HG03521 (cell line): ENCODE measurements at regions not wholly inside any gene's neighbourhood (a gene's known extent, or its start where the extent isn't known, plus 50 kb on each side); places are given as distances from the start of the nearest gene placed in this dataset.
"Not testable (repeated sequence)": the region's sequence is repeated elsewhere in the genome, so short reads cannot be mapped to it uniquely, and the experiment has no call there.

ENCODE experiments used
- ATAC-seq: cut with Tn5 transposase; IDR thresholded peaks from one replicate; pipeline ENCODE4 v1.9.1; 2021; ENCODE audit warnings: mild to moderate bottlenecking, moderate library complexity; ENCODE audit not compliant: unreplicated experiment

DNA sequence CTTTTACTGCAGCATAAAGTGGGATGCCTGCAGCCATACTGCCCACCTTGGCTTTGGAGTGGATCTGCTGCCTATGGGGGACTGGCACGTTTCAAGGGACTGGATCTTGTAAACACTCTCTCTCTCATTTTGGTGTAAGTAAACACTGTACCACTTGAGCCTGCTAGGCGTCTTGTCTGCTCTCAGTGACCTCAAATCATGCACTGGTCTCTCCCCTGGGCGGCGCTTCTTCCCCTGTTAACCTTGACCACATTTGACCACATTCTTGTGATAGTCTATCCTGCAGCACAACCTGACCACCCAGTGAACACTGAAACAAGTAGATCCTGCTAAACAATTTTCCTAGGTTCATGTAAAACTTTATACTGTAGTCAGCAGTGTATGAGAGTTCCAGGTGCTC is 82.6 kb upstream of the HNMT start:
- ATAC-seq: no peak

DNA sequence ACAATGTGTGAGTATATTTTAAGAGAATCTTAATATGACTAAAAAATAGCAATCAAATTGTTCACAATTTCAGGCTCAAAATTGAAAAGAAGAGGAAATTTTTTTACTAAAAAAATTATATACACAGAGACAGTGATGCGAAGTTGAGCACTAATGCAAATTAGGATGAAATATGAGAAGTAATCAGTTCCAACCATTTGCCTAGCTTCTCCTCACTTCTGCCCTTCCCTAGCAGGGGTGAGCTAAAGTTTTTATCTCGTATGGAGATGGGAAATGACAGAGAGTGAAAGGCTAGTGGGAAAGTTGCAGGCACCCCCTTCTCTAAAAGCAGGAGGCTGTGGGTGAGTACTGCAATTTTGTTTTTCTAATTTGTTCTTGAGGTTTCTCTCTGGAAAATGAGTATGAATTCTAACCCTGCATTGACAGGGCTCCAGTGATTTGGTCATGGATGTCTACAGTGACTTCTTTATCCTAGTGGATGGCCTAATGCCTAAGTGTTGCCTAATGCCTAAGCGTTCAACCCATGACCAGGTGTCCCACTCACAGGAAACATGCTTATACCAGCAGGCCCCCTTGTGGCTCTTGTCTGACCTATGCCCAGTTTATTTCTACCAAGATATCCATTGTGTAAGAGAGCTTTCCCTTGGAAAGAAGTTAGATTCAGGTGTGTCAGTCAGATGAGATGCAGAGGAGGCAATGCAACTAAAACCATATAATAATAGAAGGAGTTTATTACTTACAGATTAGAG is 78.0 kb upstream of the HNMT start:
- no peak for ATAC-seq

DNA sequence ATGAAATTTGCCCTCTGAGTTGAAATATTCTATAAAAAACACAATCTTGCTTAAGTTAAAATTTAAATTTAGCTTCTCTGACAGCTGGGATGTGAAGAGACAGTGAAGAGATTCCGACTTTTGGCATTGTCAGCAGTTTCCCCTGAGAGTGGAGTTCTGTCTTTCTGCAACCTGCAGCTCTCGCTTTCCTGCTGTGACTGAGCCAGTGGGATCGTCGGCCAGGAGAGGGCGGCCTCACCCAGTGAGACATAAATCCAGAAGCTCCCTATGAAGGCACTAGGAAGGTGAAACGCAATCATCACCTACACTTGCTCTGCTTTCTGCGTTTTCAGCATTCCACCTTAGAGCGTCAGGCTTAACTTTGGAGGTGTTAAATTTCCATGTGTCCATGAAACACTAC is 75.4 kb upstream of the HNMT start:
- ATAC-seq: no peak

DNA sequence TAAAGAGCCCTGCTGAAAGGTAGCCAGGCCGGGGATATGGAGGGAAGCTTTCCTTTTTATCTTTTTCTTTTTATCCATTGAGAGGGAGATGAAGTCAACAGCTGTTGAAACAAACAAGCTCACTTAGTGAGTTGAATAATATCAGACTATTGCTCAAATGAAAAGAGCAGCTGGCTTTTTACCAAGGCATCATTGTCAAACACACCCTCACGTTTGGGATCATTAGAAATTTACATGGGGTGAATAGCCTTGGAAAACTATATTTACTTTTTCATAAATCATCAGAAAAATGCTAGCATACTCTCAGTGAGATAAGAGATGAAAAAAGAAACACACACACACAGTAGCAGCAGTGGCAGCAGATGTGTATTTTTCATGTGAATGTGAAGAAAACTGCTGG is 71.5 kb upstream of the HNMT start:
- no peak for ATAC-seq

DNA sequence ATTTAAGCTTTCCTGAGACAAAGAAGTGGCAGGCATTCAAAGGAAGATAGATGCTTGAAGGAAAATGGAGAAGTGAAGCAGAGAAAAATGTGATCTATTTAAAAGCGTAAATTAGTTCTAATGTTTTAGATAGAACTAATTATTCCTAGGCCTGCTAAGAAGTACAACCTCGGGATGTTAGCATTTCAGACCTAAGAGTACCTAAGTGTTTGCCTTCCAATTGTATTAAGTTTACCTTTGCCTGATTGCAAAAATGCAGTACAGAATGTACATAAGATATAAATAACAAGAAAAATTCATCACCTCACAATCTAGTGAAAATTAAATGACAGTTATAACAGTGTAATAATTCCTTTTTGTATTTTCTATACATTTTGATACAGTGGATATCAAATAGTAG is 71.1 kb upstream of the HNMT start:
- ATAC-seq: no peak

DNA sequence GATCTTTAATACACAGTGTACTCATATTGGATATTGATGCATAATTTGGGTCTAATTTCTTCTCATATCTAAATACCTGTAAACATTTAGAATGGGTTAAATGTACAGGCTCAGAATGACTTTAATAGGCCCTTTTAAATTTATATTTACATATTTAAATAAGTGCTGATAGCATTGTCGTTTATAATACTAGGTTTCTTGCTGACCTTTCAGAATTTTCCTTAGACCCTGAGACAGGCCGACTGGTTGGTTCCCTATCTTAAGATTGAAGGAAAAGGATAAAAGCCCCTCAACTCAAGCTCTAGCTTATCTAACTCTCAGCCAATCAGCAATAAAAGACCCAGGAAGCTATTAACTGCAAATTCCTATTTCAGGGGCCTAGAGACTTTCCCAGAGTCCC is 67.8 kb upstream of the HNMT start:
- no peak for ATAC-seq

DNA sequence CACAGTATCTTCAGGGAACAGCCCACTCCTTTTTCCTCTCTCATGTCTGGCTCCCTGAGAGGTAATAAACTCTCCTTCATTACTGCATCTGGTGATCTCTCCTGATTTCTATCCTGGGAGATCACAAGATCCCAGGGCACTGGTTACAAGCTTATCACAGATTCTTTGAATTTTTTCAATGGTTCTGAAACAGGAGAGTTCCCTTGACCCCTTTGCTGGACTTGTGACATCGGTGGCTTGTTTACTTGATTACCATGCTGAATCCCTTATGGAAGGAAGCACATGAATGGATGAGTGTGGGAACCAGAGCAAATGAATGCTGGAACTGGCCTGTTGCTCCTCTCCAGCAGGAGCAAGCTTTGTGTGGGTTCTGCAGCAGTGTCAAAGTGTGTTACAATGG is 67.2 kb upstream of the HNMT start:
- ATAC-seq: no peak

DNA sequence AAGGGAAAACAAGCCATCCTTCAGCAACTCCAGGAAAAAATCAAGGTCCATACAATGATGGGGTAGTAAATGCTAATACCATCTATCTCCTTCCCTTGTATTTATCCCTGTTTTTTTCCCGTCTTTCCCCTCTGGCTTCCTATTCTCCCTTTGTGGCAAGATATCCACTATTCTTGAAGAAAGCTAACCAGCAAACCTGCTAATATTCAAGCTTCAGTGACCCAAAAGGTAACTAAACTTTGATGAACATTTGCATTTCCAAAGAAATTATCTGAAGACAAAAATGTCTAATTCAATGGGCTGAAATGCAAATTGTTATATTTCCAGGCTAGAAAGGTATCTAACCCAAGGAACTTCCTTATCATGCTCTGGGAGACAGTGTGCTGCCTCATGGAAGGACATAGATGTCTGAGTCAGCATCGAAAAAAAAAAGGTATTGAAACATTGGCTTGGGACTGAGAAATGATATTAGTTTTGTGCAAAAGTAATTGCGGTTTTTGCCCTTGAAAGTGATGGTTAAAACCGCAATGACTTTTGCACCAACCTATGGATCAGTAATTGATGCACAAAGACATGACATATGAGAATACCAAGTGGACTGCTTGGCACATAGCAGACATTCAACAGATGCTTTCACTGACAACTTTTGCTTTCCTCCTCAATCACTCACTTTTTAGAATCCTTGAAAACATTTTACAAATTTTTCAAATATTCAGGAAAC is 63.7 kb upstream of the HNMT start:
- ATAC-seq: no peak

DNA sequence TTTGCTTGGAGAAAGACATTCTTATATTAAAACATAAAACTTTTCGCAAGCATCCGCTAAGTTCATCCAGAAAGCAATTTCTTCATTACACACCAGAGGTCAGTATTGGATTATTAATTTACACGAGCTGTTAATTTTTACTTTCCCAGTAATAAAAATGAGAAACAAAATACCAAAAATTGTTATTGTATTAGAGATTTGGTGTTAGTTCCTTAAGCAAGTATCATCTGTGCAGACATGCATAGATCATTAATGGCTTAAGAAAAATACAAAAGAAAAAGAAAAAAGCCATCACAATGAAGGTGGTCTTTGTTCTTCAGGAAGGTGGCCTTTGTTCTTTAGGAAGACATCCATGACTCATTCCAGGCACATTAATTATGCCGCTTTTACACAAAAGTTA is 53.6 kb upstream of the HNMT start:
- ATAC-seq: no peak

DNA sequence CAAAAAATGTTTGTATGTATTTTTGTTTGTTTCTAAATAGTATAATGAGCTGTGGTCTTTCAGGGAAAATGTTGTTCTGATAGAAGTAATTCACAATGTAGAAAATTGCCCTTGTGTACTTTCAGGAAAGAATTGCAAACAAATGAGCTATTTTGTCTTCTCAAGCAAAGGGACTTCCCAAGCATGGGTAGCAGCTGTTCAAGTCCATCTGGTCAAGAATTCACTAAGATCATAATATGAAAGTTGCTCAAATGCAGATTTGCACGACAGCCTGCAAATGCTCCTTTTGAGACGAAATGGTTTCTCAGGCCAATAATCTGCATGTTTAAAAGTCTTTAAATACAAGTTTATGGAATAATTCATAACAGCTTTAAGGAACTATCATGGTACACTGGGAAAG is 51.9 kb upstream of the HNMT start:
- no peak for ATAC-seq

DNA sequence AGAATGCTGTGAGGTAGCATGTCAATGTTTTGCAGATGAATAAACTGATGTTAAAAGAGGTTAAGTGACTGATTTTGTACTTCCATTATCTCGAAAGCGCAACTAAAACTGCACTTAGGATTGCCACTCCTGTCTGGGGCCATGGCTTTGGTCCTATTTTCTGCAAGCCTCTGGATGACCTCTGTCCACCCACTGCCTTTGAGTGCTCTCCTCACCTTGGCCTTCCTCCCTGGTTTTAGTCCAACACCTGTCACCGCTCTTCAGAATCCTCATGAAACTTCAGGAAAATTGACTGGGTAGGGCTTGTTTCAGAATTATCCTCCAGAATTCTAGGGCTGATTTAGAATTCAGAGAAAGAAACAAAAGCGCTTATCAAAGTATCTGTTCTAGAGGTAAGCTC is 51.1 kb upstream of the HNMT start:
- ATAC-seq: no peak

DNA sequence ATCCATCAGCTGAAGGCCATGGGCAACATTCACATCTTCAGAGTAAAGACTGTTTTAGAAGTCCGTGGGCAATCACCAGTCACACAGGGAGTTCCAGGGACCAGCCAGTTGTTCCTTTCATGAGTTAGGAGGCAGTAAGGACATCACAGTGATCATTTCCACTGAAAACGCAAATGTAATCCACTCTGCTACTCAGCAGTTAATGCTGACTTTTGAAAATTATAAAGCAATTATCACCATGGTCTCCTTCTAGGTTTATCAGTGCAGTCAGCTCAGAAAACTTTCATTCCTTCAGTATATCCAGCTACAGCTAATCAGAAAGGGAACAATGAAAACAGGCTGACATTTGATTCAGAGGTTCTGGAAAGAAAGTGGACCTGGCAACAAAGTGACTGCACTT is 50.6 kb upstream of the HNMT start:
- ATAC-seq: not testable (repeated sequence)
